ENCODE measurements at regions not wholly inside any gene's neighbourhood (a gene's known extent, or its start where the extent isn't known, plus 50 kb on each side); places are given as distances from the start of the nearest gene placed in this dataset.

GRCh38 chr1:213687832-213688231, 299.9 kb upstream of the PROX1 start:
- TF ChIP-seq CTCF (IDR thresholded peaks at IDR 0.05; ENCODE audit: low read length) = no peak
- no peak for TF ChIP-seq EZH2 (IDR thresholded peaks at IDR 0.05; ENCODE audit: borderline replicate concordance, low read length)

Data from OCI-LY1 (cell line).